Natural killer cell (primary cell): ENCODE measurements at regions not wholly inside any gene's neighbourhood (a gene's known extent, or its start where the extent isn't known, plus 50 kb on each side); places are given as distances from the start of the nearest gene placed in this dataset.

ENCODE experiments used
- ATAC-seq, 3 donors: fragments of 150-1000 bp in 2 of 3; fragments of 200-7000 bp in 1 of 3; cut with Tn5 transposase; 1 replicate in 1 of 3; 2 replicates in 2 of 3; pipeline ENCODE4 v1.10.0; 2021; ENCODE audit warnings: mild to moderate bottlenecking in 2 of 3, moderate library complexity in 2 of 3
- DNase-seq, 2 donors: peaks; one replicate each; pipeline versions ENCODE4 v3.0.0 to v3.0.0-alpha.2; 2013 to 2021; ENCODE audit warnings: mixed read lengths in 1 of 2
- H3K27ac ChIP-seq: one replicate; pipeline ENCODE4 v1.5.1; 2013; ENCODE audit warnings: mild to moderate bottlenecking, low read length
- H3K27me3 ChIP-seq: one replicate; pipeline ENCODE4 v1.6.1; 2013; ENCODE audit warnings: low read length; ENCODE audit not compliant: control insufficient read depth, insufficient read depth
- H3K36me3 ChIP-seq: one replicate; pipeline ENCODE4 v1.6.1; 2013; ENCODE audit warnings: low read length; ENCODE audit not compliant: control insufficient read depth, insufficient read depth
- H3K4me1 ChIP-seq: one replicate; pipeline ENCODE4 v1.6.1; 2013; ENCODE audit warnings: low read length; ENCODE audit not compliant: control insufficient read depth, insufficient read depth
- H3K4me3 ChIP-seq: one replicate; pipeline ENCODE4 v1.5.1; 2013; ENCODE audit warnings: low read length
- H3K9me3 ChIP-seq: one replicate; pipeline ENCODE4 v1.6.1; 2013; ENCODE audit warnings: low read length; ENCODE audit not compliant: control insufficient read depth, insufficient read depth
- H3K27ac Mint-ChIP-seq, 2 donors: one replicate each; pipeline ENCODE4 v1.8.0; 2022; ENCODE audit warnings: mild to moderate bottlenecking in 2 of 2, mixed read lengths in 2 of 2, moderate library complexity in 1 of 2
- H3K27me3 Mint-ChIP-seq, 2 donors: one replicate each; pipeline ENCODE4 v1.8.0; 2022; ENCODE audit warnings: low read depth in 2 of 2, mixed read lengths in 2 of 2
- H3K36me3 Mint-ChIP-seq: one replicate; pipeline ENCODE4 v1.8.0; 2022; ENCODE audit warnings: mixed read lengths
- H3K4me1 Mint-ChIP-seq, 2 donors: one replicate each; pipeline ENCODE4 v1.8.0; 2022; ENCODE audit warnings: mixed read lengths in 2 of 2
- H3K4me3 Mint-ChIP-seq: one replicate; pipeline ENCODE4 v1.8.0; 2022; ENCODE audit warnings: mild to moderate bottlenecking, moderate library complexity, mixed read lengths
- H3K9me3 Mint-ChIP-seq, 2 donors: one replicate each; pipeline ENCODE4 v1.8.0; 2022; ENCODE audit warnings: mixed read lengths in 2 of 2
- WGBS: methylation state at CpG from one replicate; pipeline ENCODE4 v1.1.7; 2013; ENCODE audit warnings: missing lambda C conversion rate; ENCODE audit not compliant: insufficient coverage; 5-methylcytosine and 5-hydroxymethylcytosine counted together
- intact Hi-C: fragments of 100-400 bp; cut with micrococcal nuclease; formaldehyde crosslinking; loops from one replicate; pipeline ENCODE4 v1.14.2; 2022
- TF ChIP-seq, protein P1 (sequence below): fragments of 200-600 bp; IDR thresholded peaks from one replicate; pipeline ENCODE4 v1.8.0; 2022; ENCODE audit warnings: antibody characterized with exemption

DNA sequence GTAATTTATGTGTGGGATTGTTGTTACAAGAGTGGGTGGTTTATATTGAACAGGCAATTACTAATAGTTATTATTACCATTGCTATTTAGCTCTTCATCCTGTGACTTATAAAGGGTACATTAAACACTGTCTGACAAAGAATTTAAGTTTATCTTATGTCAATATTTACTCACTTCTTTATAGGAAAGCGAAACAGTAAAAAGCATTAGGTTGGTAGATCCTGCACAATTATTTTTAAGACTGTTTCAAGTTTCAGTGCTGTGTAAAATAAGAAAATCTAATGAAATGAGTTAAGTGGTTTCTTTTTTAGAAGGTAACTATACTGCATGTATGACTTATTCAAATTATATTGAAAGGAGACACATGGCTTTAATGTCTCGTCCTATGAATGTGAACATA is 135.8 kb upstream of the MAP3K7 start:
- Histone ChIP-seq H3K4me1 (no peaks in the 10 kb centered on the region), H3K9me3 (no peaks in the 10 kb centered on the region), H3K27ac (no peak overlapping the region), H3K36me3 (no peaks in the 10 kb centered on the region), H3K27me3 (no peaks in the 10 kb centered on the region), H3K4me3 (no peak overlapping the region)
- ATAC-seq (no peak), DNase-seq (no peak)
- WGBS = 100% methylated on average over 1 of the region's 2 CpGs
- TF ChIP-seq, protein P1, sequence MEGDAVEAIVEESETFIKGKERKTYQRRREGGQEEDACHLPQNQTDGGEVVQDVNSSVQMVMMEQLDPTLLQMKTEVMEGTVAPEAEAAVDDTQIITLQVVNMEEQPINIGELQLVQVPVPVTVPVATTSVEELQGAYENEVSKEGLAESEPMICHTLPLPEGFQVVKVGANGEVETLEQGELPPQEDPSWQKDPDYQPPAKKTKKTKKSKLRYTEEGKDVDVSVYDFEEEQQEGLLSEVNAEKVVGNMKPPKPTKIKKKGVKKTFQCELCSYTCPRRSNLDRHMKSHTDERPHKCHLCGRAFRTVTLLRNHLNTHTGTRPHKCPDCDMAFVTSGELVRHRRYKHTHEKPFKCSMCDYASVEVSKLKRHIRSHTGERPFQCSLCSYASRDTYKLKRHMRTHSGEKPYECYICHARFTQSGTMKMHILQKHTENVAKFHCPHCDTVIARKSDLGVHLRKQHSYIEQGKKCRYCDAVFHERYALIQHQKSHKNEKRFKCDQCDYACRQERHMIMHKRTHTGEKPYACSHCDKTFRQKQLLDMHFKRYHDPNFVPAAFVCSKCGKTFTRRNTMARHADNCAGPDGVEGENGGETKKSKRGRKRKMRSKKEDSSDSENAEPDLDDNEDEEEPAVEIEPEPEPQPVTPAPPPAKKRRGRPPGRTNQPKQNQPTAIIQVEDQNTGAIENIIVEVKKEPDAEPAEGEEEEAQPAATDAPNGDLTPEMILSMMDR = no peak
- H3K27ac Mint-ChIP-seq = no peak overlapping the region
- H3K4me1 Mint-ChIP-seq = no peaks in the 10 kb centered on the region
- H3K4me3 Mint-ChIP-seq = no peak overlapping the region
- intact Hi-C loops = no loop called here
- peaks cover 0 to 5% of the 10 kb centered on the region in 2 donors for H3K9me3 Mint-ChIP-seq
- no peaks in the 10 kb centered on the region for H3K36me3 Mint-ChIP-seq
- peaks cover 10 to 13% of the 10 kb centered on the region in 2 donors for H3K27me3 Mint-ChIP-seq

DNA sequence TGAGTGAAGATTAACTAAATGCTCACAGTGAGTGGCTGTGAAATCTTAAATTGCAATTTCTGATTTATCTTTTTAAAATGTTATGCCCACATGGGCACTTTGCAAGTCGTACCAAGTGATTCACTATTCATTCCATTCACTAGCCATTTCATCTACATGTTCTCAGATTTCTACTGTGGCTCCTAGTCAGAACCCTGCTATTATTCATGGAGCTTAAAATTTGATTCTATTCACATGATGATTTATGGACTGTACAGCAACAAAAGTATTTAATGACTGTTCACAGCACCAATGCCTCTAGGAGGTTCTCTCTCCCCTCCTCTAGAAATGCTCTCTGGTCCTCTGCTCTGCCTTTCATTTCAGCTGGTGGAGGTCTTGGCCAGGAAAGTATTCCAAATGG is 133.5 kb upstream of the MAP3K7 start:
- H3K27ac ChIP-seq = no peak overlapping the region
- WGBS = 69% methylated on average over 1 of the region's 1 CpG
- H3K4me3 Mint-ChIP-seq = no peak overlapping the region

DNA sequence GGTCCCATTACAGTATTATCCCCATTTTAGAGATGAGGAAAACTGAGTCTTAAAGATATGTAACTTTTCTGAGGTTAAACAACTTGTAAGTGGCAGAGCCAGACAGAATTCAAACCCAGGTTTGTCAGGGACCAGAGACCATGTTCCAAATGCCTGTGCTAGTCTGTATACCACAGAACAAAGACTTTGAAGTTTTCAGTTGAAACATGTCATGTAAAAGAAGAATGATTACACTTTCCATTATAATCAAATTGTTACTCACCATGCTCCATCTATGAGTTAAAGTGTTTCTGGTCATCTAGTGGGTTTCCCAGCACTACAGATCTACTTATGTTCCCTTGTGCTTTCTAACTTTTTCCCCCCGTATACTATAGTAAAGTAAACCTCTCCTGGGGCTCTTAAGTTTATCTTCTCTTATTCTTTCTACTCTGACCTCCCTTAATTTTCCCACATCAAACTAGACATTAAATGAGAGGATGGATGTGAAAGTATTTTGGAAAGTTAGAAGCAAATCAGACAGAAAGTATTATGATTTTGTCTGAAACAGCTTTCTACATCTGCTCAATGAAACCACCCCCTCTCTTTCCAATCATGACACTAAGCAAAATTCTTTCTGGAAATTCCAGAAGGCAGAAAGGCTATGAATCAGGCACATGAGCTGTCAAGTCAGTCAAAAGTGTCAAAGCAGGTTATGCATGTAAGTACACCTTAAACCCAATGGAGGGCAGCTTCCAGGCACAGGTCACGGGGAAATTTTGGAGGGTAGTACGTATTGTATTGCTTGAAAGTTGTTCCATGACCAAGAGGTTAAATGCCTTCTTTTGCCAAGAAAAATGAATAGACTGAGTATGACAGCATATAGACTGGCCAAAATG is 132.7 kb upstream of the MAP3K7 start:
- H3K4me1 ChIP-seq = no peaks in the 10 kb centered on the region
- H3K27ac ChIP-seq = no peak overlapping the region
- no peaks in the 10 kb centered on the region for H3K36me3 Mint-ChIP-seq
- WGBS = 91% methylated on average over 3 of the region's 3 CpGs
- H3K9me3 ChIP-seq = no peaks in the 10 kb centered on the region
- H3K9me3 Mint-ChIP-seq = no peaks in the 10 kb centered on the region
- H3K27me3 ChIP-seq = no peaks in the 10 kb centered on the region
- no peak for DNase-seq
- no peaks in the 10 kb centered on the region for H3K4me1 Mint-ChIP-seq
- peaks cover 11 to 29% of the 10 kb centered on the region in 2 donors for H3K27me3 Mint-ChIP-seq
- ATAC-seq = no peak
- H3K4me3 ChIP-seq = no peak overlapping the region
- TF ChIP-seq, protein P1 = no peak
- intact Hi-C loops = no loop called here
- no peaks in the 10 kb centered on the region for H3K36me3 ChIP-seq
- H3K4me3 Mint-ChIP-seq = no peak overlapping the region
- no peak overlapping the region for H3K27ac Mint-ChIP-seq

More for the DNA sequence above, 133.5 kb upstream of the MAP3K7 start:
- peaks cover 11 to 29% of the 10 kb centered on the region in 2 donors for H3K27me3 Mint-ChIP-seq
- TF ChIP-seq, protein P1 = no peak
- no peaks in the 10 kb centered on the region for H3K4me1 Mint-ChIP-seq
- no peak overlapping the region for H3K4me3 ChIP-seq
- ATAC-seq (no peak), DNase-seq (no peak)
- no peaks in the 10 kb centered on the region for H3K4me1 ChIP-seq
- H3K27ac Mint-ChIP-seq = no peak overlapping the region
- H3K9me3 Mint-ChIP-seq = no peaks in the 10 kb centered on the region
- H3K27me3 ChIP-seq = no peaks in the 10 kb centered on the region
- H3K36me3 Mint-ChIP-seq = no peaks in the 10 kb centered on the region
- H3K9me3 ChIP-seq = no peaks in the 10 kb centered on the region
- no peaks in the 10 kb centered on the region for H3K36me3 ChIP-seq
- intact Hi-C loops = no loop called here

DNA sequence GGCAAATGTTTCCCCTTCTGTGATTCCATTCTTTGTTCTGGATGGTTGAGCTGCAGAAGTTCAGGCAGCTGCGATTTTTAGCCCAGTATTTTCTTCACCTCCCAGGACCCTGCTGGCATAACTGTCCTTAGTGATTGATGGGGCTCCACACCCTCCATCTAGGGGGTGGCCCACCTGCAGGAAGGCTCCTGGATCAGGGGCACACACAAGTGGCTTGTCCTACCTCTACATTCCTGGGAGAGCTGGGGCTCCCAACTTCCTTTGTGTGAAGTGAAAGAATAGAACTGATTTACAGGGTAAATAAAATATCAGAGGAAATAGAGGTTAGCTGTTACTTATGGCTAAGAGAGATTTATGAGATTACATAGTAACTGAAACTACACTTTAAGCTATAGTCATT is 129.5 kb upstream of the MAP3K7 start:
- H3K36me3 Mint-ChIP-seq = no peaks in the 10 kb centered on the region
- no peak for DNase-seq
- no peak overlapping the region for H3K4me3 Mint-ChIP-seq
- Histone ChIP-seq H3K27ac (no peak overlapping the region), H3K9me3 (no peaks in the 10 kb centered on the region), H3K27me3 (no peaks in the 10 kb centered on the region), H3K4me1 (no peaks in the 10 kb centered on the region), H3K4me3 (no peak overlapping the region), H3K36me3 (no peaks in the 10 kb centered on the region)
- peaks cover 9 to 24% of the 10 kb centered on the region in 2 donors for H3K27me3 Mint-ChIP-seq
- H3K27ac Mint-ChIP-seq = no peak overlapping the region
- 50% methylated on average over 1 of the region's 1 CpG for WGBS
- ATAC-seq = no peak
- intact Hi-C loops = no loop called here
- H3K4me1 Mint-ChIP-seq = no peaks in the 10 kb centered on the region
- TF ChIP-seq, protein P1 = no peak
- H3K9me3 Mint-ChIP-seq = no peaks in the 10 kb centered on the region
